ENCODE measurements at regions not wholly inside any gene's neighbourhood (a gene's known extent, or its start where the extent isn't known, plus 50 kb on each side); places are given as distances from the start of the nearest gene placed in this dataset.

GRCh38 chr4:57172065-57172464 lies 61.9 kb upstream of the IGFBP7 start:
- DNase-seq (ENCODE audit: low spot score) = no peak

- DNase-seq (ENCODE audit: low spot score) = no peak
These were observed 58.8 kb upstream of the IGFBP7 start for GRCh38 chr4:57168982-57169381.

GRCh38 chr4:57163530-57164459 lies 53.6 kb upstream of the IGFBP7 start:
- peak; percentile 92 for DNase-seq (ENCODE audit: low spot score)

GRCh38 chr4:57162499-57163019 lies 52.4 kb upstream of the IGFBP7 start:
- DNase-seq (ENCODE audit: low spot score) = no peak

Data from D341Med (cell line).